ENCODE measurements at regions not wholly inside any gene's neighbourhood (a gene's known extent, or its start where the extent isn't known, plus 50 kb on each side); places are given as distances from the start of the nearest gene placed in this dataset.

DNA sequence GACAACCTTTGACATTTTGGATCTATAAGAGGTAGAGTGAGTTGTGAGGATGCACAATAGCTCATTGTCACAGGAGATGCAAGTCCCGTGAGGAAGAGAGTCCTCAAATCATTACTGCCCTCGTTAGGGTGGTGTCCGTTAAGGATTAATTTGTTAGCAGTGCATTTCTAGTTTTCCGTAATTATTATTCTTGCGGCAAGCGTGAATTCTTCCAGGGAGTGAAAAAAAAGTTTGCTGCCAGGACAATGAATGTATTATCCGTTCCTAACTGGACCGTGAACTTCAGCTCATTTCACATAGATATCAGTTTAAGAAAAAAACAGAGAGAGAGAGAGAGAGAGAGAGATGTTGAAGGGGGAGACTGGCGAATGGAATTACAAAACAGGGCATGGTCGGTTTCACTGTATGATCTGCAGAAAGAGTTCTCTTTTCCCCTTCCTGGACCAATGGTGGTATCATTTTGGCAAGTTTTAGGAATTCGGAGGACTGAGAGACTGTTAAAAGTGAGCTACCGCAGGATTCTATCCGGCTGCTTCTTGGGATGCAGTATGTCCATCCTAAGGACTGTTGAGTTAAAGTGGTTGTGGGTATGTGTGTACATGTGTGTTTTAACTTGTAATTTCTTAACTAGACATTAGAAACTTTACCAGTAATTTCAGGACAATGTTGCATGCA lies 216.0 kb upstream of the NFIA start:
- H3K4me1 Mint-ChIP-seq (ENCODE audit: unreplicated experiment), result peaks cover 27% of the 10 kb centered on the region
- H3K9me3 Mint-ChIP-seq (ENCODE audit: unreplicated experiment), result no peaks in the 10 kb centered on the region
- H3K27ac Mint-ChIP-seq (ENCODE audit: unreplicated experiment), result no peak overlapping the region
- TF ChIP-seq, protein P1, sequence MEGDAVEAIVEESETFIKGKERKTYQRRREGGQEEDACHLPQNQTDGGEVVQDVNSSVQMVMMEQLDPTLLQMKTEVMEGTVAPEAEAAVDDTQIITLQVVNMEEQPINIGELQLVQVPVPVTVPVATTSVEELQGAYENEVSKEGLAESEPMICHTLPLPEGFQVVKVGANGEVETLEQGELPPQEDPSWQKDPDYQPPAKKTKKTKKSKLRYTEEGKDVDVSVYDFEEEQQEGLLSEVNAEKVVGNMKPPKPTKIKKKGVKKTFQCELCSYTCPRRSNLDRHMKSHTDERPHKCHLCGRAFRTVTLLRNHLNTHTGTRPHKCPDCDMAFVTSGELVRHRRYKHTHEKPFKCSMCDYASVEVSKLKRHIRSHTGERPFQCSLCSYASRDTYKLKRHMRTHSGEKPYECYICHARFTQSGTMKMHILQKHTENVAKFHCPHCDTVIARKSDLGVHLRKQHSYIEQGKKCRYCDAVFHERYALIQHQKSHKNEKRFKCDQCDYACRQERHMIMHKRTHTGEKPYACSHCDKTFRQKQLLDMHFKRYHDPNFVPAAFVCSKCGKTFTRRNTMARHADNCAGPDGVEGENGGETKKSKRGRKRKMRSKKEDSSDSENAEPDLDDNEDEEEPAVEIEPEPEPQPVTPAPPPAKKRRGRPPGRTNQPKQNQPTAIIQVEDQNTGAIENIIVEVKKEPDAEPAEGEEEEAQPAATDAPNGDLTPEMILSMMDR (IDR thresholded peaks at IDR 0.05; ENCODE audit: unreplicated experiment), result no peak
- H3K27me3 Mint-ChIP-seq (ENCODE audit: unreplicated experiment), result peaks cover 2% of the 10 kb centered on the region
- no peaks in the 10 kb centered on the region for H3K36me3 Mint-ChIP-seq (ENCODE audit: low read depth, unreplicated experiment)
- no peak for DNase-seq (ENCODE audit: low spot score)
- H3K4me3 Mint-ChIP-seq (ENCODE audit: unreplicated experiment), result no peak overlapping the region

DNA sequence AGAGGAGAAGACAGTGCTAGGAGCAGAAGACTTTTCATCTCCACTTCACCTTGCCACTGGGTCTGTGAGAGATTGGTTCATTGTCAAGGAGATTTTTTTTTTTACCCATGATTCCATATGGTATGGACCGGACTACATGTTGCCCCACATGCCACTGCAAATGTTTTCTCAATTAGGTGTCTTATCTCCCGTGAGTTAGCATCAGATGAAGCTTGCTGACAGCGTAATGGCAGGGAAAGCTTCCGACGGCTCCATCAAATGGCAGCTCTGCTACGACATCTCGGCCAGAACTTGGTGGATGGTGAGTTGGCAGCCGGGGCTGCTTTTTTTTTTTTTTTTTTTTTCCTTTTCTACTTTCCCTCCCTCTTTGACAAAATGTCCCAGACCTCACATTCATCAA lies 217.2 kb upstream of the NFIA start:
- H3K4me3 Mint-ChIP-seq (ENCODE audit: unreplicated experiment), result no peak overlapping the region
- H3K27me3 Mint-ChIP-seq (ENCODE audit: unreplicated experiment), result peaks cover 2% of the 10 kb centered on the region

DNA sequence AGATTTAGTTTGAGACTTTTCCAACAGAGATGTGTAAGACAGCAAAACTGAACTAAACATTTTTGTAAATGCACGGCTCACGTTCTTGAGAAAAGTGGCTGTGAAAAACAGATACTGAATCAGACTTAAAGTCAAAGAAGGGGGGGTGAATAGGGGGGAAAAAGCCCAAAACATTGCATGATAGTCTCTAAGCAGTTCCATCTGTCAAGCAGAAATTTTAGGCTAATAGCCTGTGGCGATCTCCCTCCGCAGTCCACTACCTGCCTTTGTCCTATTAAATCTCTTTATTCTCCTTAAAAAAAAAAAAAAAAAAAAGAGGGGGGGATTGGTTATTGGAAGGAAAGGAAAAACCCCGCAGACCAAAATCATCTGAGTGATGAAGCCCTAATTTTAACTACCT lies 217.6 kb upstream of the NFIA start:
- H3K9me3 Mint-ChIP-seq (ENCODE audit: unreplicated experiment), result no peaks in the 10 kb centered on the region
- no peak overlapping the region for H3K4me3 Mint-ChIP-seq (ENCODE audit: unreplicated experiment)
- peaks cover 21% of the 10 kb centered on the region for H3K4me1 Mint-ChIP-seq (ENCODE audit: unreplicated experiment)
- no peak overlapping the region for H3K27ac Mint-ChIP-seq (ENCODE audit: unreplicated experiment)
- no peak for DNase-seq (ENCODE audit: low spot score)
- no peaks in the 10 kb centered on the region for H3K36me3 Mint-ChIP-seq (ENCODE audit: low read depth, unreplicated experiment)
- TF ChIP-seq, protein P1 (IDR thresholded peaks at IDR 0.05; ENCODE audit: unreplicated experiment), result no peak
- peaks cover 2% of the 10 kb centered on the region for H3K27me3 Mint-ChIP-seq (ENCODE audit: unreplicated experiment)

More for the DNA sequence above, 217.2 kb upstream of the NFIA start:
- Mint-ChIP-seq H3K36me3 (ENCODE audit: low read depth, unreplicated experiment) (no peaks in the 10 kb centered on the region), H3K4me1 (ENCODE audit: unreplicated experiment) (peaks cover 24% of the 10 kb centered on the region), H3K27ac (ENCODE audit: unreplicated experiment) (no peak overlapping the region), H3K9me3 (ENCODE audit: unreplicated experiment) (no peaks in the 10 kb centered on the region)
- TF ChIP-seq, protein P1 (IDR thresholded peaks at IDR 0.05; ENCODE audit: unreplicated experiment), result no peak
- DNase-seq (ENCODE audit: low spot score), result no peak

DNA sequence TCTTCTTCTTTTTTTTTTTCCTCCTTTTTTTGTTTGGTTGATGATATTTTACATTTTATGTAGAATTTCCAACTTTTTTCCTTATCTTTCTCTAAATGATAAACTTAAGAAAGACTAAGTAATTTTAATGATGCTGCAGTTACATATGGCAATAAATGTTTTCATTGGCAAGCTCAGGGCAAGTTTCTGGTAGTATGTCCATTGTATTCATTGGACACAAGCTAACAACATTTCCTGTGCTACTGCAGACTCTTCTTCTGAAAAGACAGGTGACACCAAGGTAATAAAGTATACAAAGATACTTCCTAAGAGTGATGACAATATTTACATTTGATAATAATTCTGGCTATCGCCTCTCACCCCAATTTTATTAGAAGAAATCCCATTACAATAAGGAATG lies 219.2 kb upstream of the NFIA start:
- TF ChIP-seq, protein P1 (IDR thresholded peaks at IDR 0.05; ENCODE audit: unreplicated experiment), result no peak
- no peaks in the 10 kb centered on the region for H3K9me3 Mint-ChIP-seq (ENCODE audit: unreplicated experiment)
- no peak overlapping the region for H3K4me3 Mint-ChIP-seq (ENCODE audit: unreplicated experiment)
- DNase-seq (ENCODE audit: low spot score), result no peak
- H3K36me3 Mint-ChIP-seq (ENCODE audit: low read depth, unreplicated experiment), result no peaks in the 10 kb centered on the region
- peaks cover 2% of the 10 kb centered on the region for H3K27me3 Mint-ChIP-seq (ENCODE audit: unreplicated experiment)
- H3K27ac Mint-ChIP-seq (ENCODE audit: unreplicated experiment), result no peak overlapping the region
- H3K4me1 Mint-ChIP-seq (ENCODE audit: unreplicated experiment), result peaks cover 13% of the 10 kb centered on the region

DNA sequence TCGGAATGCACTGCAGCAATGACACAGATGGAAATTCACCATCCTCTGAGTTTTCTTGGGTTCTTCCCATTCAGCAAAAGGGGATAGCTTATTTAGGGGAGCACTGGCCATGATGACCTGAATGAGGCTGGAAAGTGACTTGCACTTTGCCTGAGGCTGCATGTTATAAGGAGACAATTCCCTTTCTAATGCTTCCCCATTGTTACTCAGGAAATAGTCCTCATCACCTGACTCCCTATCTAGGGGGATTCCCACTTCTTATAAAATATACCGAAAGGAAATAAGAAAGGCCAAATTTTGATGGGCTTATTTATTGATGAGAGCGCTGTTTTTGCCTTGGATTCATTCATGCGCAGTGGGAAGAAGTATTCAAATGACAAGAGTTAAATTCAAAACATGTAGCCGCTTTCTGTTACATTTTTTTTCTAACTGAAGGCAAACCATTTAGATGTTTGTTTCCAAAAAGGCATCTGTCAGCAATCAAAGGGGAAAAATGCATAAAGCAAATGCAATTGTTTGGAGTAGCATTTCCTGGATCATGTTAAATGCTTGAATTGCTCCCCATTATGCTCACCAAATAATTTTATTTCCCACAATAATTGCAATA lies 220.3 kb upstream of the NFIA start:
- no peaks in the 10 kb centered on the region for H3K9me3 Mint-ChIP-seq (ENCODE audit: unreplicated experiment)
- TF ChIP-seq, protein P1 (IDR thresholded peaks at IDR 0.05; ENCODE audit: unreplicated experiment), result no peak
- H3K4me1 Mint-ChIP-seq (ENCODE audit: unreplicated experiment), result peaks cover 13% of the 10 kb centered on the region
- H3K4me3 Mint-ChIP-seq (ENCODE audit: unreplicated experiment), result no peak overlapping the region
- H3K27ac Mint-ChIP-seq (ENCODE audit: unreplicated experiment), result no peak overlapping the region
- H3K27me3 Mint-ChIP-seq (ENCODE audit: unreplicated experiment), result peaks cover 2% of the 10 kb centered on the region
- H3K36me3 Mint-ChIP-seq (ENCODE audit: low read depth, unreplicated experiment), result no peaks in the 10 kb centered on the region
- DNase-seq (ENCODE audit: low spot score), result no peak

Measured in endothelial cell (in vitro differentiated cells).